GM12873 (cell line): ENCODE measurements at regions not wholly inside any gene's neighbourhood (a gene's known extent, or its start where the extent isn't known, plus 50 kb on each side); places are given as distances from the start of the nearest gene placed in this dataset.

ENCODE experiments used
- TF ChIP-seq, protein P1 (sequence below): IDR thresholded peaks from 2 replicates; pipeline ENCODE4 v1.5.1; 2012; ENCODE audit warnings: low read depth, mild to moderate bottlenecking, moderate library complexity, low read length, control low read depth; ENCODE audit not compliant: insufficient read depth; ENCODE audit errors: missing control alignments

DNA sequence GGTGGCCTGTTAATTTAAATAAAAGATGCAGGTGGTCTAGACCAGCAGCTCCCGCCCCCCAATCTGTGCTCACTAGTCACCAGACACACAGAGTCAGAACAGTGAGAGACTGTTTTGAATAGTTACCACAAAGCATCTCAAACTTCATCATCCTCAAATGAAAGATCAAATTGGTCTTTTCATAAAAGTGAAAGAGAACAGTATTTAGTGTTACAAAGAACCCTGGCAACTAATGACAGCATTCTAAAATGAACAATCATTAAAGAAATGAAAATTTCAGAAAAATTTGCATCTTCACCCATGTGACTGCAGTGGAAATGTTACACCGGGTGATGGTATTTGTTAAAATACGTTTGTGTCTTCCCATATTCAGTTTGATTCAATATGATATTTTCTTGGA, 65.5 kb upstream of the PMAIP1 start:
- TF ChIP-seq, protein P1, sequence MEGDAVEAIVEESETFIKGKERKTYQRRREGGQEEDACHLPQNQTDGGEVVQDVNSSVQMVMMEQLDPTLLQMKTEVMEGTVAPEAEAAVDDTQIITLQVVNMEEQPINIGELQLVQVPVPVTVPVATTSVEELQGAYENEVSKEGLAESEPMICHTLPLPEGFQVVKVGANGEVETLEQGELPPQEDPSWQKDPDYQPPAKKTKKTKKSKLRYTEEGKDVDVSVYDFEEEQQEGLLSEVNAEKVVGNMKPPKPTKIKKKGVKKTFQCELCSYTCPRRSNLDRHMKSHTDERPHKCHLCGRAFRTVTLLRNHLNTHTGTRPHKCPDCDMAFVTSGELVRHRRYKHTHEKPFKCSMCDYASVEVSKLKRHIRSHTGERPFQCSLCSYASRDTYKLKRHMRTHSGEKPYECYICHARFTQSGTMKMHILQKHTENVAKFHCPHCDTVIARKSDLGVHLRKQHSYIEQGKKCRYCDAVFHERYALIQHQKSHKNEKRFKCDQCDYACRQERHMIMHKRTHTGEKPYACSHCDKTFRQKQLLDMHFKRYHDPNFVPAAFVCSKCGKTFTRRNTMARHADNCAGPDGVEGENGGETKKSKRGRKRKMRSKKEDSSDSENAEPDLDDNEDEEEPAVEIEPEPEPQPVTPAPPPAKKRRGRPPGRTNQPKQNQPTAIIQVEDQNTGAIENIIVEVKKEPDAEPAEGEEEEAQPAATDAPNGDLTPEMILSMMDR, result no peak

DNA sequence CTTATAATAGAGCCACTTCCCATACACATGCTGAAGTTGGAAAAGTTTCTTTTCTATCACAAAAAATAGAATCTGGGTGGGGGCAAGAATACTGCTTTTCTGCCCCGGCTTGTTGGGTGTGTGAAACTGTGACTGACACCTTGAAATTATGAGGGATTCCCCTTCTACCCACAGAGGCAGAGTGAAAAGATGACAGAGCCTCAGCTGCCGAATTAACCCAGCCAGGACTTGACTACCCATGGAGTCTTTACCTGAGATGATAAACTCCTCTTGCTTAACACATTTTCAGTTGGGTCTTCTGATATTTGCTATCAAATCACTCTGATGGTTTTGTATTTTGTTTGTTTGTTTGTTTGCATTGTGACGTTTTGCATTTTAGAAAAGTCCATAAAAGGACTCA, 66.0 kb upstream of the PMAIP1 start:
- TF ChIP-seq, protein P1, result no peak

DNA sequence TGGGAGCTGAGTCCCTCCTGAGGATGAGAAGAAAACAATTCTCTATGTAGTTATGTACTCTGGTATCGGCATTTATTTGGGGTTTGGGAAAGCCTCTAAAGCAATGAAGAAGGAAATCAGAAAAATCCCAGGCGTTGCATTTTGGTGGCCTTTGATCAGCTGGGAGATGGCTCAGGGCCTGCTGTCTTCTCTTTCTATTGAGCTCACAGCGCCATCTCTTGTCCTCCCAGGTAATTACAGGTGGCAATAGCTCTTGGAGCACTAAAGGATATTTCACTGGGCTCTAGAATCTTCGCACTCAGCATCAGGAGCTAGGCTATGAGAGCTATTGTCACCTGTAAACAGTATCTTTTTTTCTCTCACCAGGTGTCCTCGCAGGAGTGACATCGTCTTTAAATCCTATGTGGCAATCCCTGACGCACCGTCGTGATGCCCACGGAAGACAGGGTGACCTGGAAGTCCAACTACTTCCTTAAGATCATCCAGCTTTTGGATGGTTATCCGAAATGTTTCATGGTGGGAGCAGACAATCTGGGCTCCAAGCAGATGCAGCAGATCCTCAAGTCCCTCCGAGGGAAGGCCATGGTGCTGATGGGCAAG, 76.1 kb upstream of the PMAIP1 start:
- TF ChIP-seq, protein P1, result peak; percentile 81

DNA sequence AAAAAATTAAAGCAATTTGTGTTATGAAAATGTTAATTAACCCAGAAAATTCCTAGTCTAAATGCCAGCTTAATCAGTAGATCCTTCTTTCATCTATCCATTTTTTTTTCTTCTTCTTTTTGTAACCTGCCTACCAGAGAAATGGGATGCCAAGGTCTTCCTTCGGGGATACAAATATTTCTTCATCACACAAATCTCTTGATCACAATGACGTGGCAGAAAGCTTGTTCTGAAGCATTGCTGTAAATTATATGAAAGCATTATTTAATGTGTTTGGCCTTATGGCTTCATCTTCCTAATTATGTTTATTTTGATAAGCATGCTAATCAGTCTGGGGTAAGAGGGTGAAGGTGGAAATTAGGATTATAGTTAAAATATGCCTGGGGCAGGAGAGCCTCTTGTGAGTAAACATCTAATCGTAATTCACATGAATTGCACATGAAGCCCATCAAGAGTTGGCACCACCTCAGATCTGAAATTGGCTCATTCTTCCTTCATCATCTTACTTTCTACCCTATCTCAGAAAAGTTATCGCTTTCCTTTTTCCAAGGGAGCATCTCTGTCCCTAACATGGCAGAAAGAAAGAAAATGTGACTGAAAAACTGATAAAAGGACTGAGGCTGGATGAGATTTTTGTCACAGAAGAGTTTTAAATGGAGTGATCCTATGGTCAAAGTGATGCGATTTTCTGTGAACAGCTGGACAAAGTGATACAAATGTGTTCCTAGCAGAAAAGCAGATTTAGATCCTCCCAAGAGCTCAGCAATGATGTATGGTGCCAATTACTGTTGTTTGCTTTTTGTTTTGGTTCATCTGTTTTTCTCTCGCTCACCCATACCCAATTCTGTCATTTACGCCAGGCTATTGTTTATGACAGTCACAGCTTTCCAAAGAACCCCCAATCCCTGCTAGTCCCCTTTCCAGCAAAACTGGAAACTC, 76.9 kb upstream of the PMAIP1 start:
- TF ChIP-seq, protein P1, result no peak

DNA sequence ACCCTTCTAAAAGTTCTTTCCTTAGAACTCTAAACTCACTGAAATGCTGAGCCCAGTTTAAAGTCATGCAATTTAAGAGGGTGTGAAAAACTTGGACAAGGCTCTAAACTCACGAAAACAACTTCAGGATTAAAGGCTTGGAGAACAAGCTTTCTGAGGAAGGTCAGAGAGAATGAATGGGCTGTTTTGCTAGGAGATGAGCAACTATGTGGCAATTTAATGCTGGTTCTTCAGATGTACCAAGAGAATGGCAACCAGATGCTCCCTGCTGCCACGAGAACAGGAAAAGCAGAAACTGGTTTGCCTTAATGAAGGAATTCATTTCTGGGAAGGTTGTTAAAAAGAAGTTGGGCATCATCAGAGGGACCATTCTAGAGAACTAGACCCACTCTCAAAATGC, 77.8 kb upstream of the PMAIP1 start:
- TF ChIP-seq, protein P1, result no peak

DNA sequence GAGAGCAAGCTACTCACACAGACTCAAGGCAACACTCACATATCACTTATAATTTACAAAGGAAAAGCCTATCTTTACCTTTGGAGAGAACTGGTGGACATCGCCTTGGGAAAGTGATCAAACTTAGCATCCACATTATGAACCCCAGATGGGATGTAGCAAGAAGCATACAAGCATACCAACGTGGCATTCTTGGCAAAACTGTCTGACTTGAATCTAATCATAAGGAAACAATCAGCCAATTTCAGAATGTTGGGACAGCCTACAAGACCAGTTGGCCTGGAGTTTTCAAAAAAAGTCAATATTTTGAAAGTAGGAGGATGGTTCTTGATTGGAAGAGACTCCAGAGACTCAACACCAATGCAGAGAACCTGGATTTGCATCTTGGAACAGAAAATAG, 79.1 kb upstream of the PMAIP1 start:
- TF ChIP-seq, protein P1, result no peak

DNA sequence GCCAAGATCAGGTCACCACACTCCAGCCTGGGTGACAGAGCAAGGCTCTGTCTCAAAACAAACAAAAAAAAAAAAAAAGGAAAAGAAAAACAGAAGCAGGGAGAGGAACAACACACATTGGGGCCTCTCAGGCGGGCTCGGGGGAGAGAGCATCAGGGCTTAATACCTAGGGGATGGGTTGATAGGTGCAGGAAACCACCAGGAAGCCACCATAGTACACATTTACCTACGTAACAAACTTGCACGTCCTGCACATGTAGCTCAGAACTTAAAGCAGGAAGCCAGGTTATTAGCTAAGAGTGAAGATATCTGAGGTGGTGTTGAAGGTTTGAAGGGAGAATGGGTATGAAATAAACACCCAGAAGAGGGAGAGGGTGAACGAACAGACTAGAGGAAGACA, 81.0 kb upstream of the PMAIP1 start:
- TF ChIP-seq, protein P1, result no peak
